ENCODE measurements at regions not wholly inside any gene's neighbourhood (a gene's known extent, or its start where the extent isn't known, plus 50 kb on each side); places are given as distances from the start of the nearest gene placed in this dataset.

- TF ChIP-seq, protein P1, sequence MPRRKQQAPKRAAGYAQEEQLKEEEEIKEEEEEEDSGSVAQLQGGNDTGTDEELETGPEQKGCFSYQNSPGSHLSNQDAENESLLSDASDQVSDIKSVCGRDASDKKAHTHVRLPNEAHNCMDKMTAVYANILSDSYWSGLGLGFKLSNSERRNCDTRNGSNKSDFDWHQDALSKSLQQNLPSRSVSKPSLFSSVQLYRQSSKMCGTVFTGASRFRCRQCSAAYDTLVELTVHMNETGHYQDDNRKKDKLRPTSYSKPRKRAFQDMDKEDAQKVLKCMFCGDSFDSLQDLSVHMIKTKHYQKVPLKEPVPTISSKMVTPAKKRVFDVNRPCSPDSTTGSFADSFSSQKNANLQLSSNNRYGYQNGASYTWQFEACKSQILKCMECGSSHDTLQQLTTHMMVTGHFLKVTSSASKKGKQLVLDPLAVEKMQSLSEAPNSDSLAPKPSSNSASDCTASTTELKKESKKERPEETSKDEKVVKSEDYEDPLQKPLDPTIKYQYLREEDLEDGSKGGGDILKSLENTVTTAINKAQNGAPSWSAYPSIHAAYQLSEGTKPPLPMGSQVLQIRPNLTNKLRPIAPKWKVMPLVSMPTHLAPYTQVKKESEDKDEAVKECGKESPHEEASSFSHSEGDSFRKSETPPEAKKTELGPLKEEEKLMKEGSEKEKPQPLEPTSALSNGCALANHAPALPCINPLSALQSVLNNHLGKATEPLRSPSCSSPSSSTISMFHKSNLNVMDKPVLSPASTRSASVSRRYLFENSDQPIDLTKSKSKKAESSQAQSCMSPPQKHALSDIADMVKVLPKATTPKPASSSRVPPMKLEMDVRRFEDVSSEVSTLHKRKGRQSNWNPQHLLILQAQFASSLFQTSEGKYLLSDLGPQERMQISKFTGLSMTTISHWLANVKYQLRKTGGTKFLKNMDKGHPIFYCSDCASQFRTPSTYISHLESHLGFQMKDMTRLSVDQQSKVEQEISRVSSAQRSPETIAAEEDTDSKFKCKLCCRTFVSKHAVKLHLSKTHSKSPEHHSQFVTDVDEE (CRISPR knock-in tag; IDR thresholded peaks at IDR 0.05) = no peak
- TF ChIP-seq, protein P2, sequence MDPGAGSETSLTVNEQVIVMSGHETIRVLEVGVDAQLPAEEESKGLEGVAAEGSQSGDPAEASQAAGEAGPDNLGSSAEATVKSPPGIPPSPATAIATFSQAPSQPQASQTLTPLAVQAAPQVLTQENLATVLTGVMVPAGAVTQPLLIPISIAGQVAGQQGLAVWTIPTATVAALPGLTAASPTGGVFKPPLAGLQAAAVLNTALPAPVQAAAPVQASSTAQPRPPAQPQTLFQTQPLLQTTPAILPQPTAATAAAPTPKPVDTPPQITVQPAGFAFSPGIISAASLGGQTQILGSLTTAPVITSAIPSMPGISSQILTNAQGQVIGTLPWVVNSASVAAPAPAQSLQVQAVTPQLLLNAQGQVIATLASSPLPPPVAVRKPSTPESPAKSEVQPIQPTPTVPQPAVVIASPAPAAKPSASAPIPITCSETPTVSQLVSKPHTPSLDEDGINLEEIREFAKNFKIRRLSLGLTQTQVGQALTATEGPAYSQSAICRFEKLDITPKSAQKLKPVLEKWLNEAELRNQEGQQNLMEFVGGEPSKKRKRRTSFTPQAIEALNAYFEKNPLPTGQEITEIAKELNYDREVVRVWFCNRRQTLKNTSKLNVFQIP (CRISPR knock-in tag; IDR thresholded peaks at IDR 0.05; ENCODE audit: borderline replicate concordance, low read depth) = no peak
- TF ChIP-seq CSDC2 (CRISPR knock-in tag; IDR thresholded peaks at IDR 0.05) = no peak
- no peak for TF ChIP-seq ZFP30 (CRISPR knock-in tag; IDR thresholded peaks at IDR 0.05)
- TF ChIP-seq ESRRG (CRISPR knock-in tag; IDR thresholded peaks at IDR 0.05) = no peak
- no peak for TF ChIP-seq ZC3H10 (CRISPR knock-in tag; IDR thresholded peaks at IDR 0.05)
- TF ChIP-seq, protein P3, sequence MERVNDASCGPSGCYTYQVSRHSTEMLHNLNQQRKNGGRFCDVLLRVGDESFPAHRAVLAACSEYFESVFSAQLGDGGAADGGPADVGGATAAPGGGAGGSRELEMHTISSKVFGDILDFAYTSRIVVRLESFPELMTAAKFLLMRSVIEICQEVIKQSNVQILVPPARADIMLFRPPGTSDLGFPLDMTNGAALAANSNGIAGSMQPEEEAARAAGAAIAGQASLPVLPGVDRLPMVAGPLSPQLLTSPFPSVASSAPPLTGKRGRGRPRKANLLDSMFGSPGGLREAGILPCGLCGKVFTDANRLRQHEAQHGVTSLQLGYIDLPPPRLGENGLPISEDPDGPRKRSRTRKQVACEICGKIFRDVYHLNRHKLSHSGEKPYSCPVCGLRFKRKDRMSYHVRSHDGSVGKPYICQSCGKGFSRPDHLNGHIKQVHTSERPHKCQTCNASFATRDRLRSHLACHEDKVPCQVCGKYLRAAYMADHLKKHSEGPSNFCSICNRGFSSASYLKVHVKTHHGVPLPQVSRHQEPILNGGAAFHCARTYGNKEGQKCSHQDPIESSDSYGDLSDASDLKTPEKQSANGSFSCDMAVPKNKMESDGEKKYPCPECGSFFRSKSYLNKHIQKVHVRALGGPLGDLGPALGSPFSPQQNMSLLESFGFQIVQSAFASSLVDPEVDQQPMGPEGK (CRISPR knock-in tag; IDR thresholded peaks at IDR 0.05; ENCODE audit: borderline replicate concordance) = no peak
- TF ChIP-seq GLIS3 (CRISPR knock-in tag; IDR thresholded peaks at IDR 0.05) = no peak
- TF ChIP-seq ISL1 (CRISPR knock-in tag; IDR thresholded peaks at IDR 0.05) = no peak
- TF ChIP-seq SNAI2 (CRISPR knock-in tag; IDR thresholded peaks at IDR 0.05) = no peak
- TF ChIP-seq TCF4 (CRISPR knock-in tag; IDR thresholded peaks at IDR 0.05; ENCODE audit: borderline replicate concordance) = no peak
- no peak for TF ChIP-seq RARB (CRISPR knock-in tag; IDR thresholded peaks at IDR 0.05)
- TF ChIP-seq OSR1 (CRISPR knock-in tag; IDR thresholded peaks at IDR 0.05) = no peak
- no peak for TF ChIP-seq PPARA (CRISPR knock-in tag; IDR thresholded peaks at IDR 0.05; ENCODE audit: borderline replicate concordance)
- TF ChIP-seq ZNF70 (CRISPR knock-in tag; IDR thresholded peaks at IDR 0.05) = no peak
- TF ChIP-seq, protein P4, sequence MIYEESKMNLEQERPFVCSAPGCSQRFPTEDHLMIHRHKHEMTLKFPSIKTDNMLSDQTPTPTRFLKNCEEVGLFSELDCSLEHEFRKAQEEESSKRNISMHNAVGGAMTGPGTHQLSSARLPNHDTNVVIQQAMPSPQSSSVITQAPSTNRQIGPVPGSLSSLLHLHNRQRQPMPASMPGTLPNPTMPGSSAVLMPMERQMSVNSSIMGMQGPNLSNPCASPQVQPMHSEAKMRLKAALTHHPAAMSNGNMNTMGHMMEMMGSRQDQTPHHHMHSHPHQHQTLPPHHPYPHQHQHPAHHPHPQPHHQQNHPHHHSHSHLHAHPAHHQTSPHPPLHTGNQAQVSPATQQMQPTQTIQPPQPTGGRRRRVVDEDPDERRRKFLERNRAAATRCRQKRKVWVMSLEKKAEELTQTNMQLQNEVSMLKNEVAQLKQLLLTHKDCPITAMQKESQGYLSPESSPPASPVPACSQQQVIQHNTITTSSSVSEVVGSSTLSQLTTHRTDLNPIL (CRISPR knock-in tag; IDR thresholded peaks at IDR 0.05; ENCODE audit: low read depth) = no peak
- no peak for TF ChIP-seq ZNF565 (CRISPR knock-in tag; conservative IDR thresholded peaks at IDR 0.05; ENCODE audit: low read depth)
- TF ChIP-seq BACH2 (CRISPR knock-in tag; IDR thresholded peaks at IDR 0.05; ENCODE audit: borderline replicate concordance) = no peak
- no peak for TF ChIP-seq ZNF8 (CRISPR knock-in tag; IDR thresholded peaks at IDR 0.05)
- ATAC-seq = no peak
Measured at GRCh38 chr1:168822911-168823310, 93.9 kb upstream of the DPT start.

GRCh38 chr1:168823988-168824387, 95.0 kb upstream of the DPT start:
- ATAC-seq = no peak
- TF ChIP-seq ZC3H10 (CRISPR knock-in tag; IDR thresholded peaks at IDR 0.05) = no peak

DNA sequence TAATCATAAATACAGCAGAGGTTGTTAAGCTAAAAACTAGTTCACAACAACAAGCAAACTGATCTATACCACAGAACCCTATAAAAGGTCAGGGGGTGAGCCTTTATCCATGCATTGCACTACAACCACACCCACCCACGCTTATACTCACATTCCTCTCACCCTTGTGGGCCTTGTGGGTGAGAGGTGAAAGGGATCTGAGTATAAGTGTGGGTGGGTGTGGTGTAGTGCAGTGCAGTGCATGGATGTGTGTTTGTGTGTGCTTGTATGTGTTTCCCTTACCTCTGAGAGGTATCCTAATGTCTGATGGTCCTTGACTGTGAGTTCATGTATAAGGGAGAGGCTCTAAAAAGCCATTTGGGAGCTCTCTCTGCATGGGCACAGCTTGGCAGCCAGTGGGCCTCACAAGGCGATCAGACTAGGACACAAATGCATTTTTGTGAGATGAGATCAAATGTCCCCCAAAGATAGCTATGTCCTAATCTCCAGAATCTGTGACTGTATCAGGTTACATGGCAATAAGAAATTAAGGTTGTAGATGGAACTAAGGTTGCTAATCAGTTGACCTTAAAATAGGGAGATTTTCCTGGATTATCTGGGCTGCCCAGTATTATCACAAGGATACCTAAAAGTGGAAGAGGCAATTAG, 95.5 kb upstream of the DPT start:
- no peak for ATAC-seq
- no peak for TF ChIP-seq TCF4 (CRISPR knock-in tag; IDR thresholded peaks at IDR 0.05; ENCODE audit: borderline replicate concordance)
- TF ChIP-seq, protein P1 (CRISPR knock-in tag; IDR thresholded peaks at IDR 0.05) = no peak
- no peak for TF ChIP-seq ESRRG (CRISPR knock-in tag; IDR thresholded peaks at IDR 0.05)
- TF ChIP-seq, protein P4 (CRISPR knock-in tag; IDR thresholded peaks at IDR 0.05; ENCODE audit: low read depth) = no peak
- TF ChIP-seq, protein P5, sequence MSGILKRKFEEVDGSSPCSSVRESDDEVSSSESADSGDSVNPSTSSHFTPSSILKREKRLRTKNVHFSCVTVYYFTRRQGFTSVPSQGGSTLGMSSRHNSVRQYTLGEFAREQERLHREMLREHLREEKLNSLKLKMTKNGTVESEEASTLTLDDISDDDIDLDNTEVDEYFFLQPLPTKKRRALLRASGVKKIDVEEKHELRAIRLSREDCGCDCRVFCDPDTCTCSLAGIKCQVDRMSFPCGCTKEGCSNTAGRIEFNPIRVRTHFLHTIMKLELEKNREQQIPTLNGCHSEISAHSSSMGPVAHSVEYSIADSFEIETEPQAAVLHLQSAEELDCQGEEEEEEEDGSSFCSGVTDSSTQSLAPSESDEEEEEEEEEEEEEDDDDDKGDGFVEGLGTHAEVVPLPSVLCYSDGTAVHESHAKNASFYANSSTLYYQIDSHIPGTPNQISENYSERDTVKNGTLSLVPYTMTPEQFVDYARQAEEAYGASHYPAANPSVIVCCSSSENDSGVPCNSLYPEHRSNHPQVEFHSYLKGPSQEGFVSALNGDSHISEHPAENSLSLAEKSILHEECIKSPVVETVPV (CRISPR knock-in tag; IDR thresholded peaks at IDR 0.05) = no peak
- no peak for TF ChIP-seq ZNF565 (CRISPR knock-in tag; conservative IDR thresholded peaks at IDR 0.05; ENCODE audit: low read depth)
- no peak for TF ChIP-seq CSDC2 (CRISPR knock-in tag; IDR thresholded peaks at IDR 0.05)
- TF ChIP-seq, protein P3 (CRISPR knock-in tag; IDR thresholded peaks at IDR 0.05; ENCODE audit: borderline replicate concordance) = no peak
- TF ChIP-seq ZFP3 (CRISPR knock-in tag; IDR thresholded peaks at IDR 0.05) = no peak
- TF ChIP-seq ARNTL (CRISPR knock-in tag; IDR thresholded peaks at IDR 0.05; ENCODE audit: borderline replicate concordance, low read depth) = no peak
- TF ChIP-seq BACH2 (CRISPR knock-in tag; IDR thresholded peaks at IDR 0.05; ENCODE audit: borderline replicate concordance) = no peak
- TF ChIP-seq OSR1 (CRISPR knock-in tag; IDR thresholded peaks at IDR 0.05) = no peak
